HG03039 (cell line): ENCODE measurements at regions not wholly inside any gene's neighbourhood (a gene's known extent, or its start where the extent isn't known, plus 50 kb on each side); places are given as distances from the start of the nearest gene placed in this dataset.

Experiments used
- ATAC-seq: cut with Tn5 transposase; IDR thresholded peaks from one replicate; pipeline ENCODE4 v1.9.1; 2021; ENCODE audit warnings: mild to moderate bottlenecking, moderate library complexity; ENCODE audit not compliant: unreplicated experiment

DNA sequence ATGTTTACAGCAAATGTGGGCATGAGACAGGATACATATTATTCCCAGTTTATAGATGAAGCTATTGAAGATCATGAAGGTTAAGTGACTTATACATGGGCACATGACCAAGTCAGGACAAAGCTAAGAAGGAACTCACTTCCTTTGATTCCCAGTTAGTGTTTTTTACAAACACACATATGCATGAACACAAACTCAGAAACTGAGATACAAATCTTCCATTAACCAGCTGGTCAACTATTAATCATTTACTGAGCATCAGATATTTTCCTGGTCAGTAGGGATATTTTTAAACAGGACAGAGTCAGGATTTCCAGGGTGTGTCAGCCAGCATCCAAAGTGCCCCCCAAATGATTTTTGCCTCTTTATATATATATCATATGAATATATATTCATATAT lies 222.2 kb downstream of the OGFRL1 start:
- no peak for ATAC-seq

DNA sequence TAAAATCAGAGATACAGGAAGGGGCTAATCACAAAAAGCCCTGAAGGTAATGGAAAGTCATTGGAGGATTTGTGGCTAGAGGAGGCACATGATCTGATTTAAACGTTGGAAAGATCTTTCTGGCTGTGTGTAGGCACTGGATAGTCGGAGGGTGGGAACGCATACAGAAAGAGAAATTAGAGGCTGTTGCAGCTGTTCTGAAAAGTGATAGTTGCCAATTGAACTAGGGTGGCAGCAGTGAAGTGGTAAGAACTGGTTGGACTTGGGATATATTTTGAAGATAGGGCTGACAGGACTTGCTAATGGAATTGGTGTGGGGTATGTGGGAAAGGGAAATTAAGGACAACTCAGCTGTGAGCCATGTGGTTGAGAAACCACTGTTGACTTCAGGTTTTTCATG lies 223.6 kb downstream of the OGFRL1 start:
- no peak for ATAC-seq

DNA sequence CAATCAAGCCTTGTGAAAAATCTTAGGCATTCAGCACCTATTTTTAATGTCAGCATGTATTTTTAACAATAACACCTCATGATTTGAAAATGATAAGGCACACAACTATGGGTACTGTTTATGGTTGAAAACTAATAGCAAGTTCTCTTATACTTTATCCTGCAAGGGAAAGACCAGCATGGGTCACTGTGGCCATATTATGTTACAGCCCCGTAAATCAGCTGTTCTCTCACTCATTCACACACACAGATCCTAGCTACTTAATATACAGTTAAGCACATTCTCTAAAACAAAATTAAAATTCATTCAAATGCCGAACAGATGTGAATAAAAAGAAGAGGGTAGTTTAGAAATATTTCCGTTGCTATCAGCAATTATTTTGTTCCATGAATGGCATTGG lies 224.4 kb downstream of the OGFRL1 start:
- no peak for ATAC-seq

- no peak for ATAC-seq
Measured at GRCh38 chr6:71523548-71523947, 234.9 kb downstream of the OGFRL1 start.

GRCh38 chr6:71524201-71524600 lies 235.6 kb downstream of the OGFRL1 start:
- ATAC-seq: no peak

DNA sequence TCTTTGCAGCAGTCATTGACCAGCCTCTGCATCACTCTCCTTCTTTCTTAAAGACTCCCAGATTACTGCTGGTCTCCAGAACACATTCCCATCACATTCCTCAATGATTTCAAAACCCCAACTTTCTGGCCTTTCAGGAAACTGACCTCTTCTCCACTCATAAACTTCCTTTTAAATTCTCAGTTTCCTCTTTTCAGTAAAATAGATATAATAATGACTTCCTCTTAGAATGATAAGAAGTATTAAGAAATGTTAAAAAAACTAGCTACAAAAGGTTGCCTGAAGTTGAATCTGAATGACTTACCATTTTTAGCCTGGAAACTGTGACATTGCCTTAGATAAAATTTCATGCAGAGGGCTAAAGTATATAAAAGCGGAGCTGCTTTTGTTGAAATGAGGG lies 239.3 kb downstream of the OGFRL1 start:
- no peak for ATAC-seq

GRCh38 chr6:71529026-71529425 lies 240.4 kb downstream of the OGFRL1 start:
- no peak for ATAC-seq

DNA sequence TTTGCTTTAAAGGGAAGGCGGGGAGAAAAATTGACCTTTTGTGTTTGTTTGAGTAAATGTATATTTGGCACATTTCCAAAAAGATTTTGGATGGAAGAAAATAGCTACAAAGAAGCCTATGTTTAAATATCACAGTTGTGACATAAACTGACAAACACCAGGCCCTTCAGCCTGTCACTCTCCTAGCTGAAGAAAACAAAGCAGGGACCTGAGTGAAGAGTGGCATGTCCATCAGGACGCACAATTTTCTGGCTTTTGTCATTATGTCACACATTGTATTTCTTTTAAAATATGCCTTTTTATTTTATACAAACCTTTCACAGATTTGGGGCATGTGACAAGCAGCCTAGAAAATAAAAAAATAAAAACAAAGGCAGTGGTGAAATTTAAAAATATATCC lies 241.2 kb downstream of the OGFRL1 start:
- ATAC-seq: no peak

DNA sequence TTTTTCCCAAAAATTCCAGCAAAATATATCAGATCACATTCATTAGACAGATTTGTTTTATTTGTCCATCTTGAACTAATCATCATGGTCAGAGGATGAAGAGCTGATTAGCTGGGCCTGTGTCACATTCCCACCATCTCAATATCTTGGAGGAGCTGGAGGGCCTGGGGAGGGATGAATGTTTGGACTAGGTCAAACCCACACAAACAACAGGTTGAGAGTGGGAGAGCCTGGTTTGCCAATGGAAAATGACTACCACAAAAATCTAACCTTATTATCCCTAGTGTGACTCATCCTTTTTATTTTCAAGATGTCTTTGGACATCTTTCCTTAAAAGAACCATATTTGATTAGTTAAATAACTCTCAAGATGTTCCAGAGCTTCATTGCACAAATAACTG lies 242.4 kb downstream of the OGFRL1 start:
- no peak for ATAC-seq

GRCh38 chr6:71531841-71532240 lies 243.2 kb downstream of the OGFRL1 start:
- ATAC-seq: no peak

- ATAC-seq: no peak
Measured at GRCh38 chr6:71533939-71534379, 245.3 kb downstream of the OGFRL1 start.

GRCh38 chr6:71534921-71535320 lies 246.3 kb downstream of the OGFRL1 start:
- no peak for ATAC-seq

GRCh38 chr6:71537717-71538116 lies 249.1 kb downstream of the OGFRL1 start:
- ATAC-seq: no peak

- no peak for ATAC-seq
Measured at GRCh38 chr6:71544028-71544427, 255.4 kb downstream of the OGFRL1 start.

DNA sequence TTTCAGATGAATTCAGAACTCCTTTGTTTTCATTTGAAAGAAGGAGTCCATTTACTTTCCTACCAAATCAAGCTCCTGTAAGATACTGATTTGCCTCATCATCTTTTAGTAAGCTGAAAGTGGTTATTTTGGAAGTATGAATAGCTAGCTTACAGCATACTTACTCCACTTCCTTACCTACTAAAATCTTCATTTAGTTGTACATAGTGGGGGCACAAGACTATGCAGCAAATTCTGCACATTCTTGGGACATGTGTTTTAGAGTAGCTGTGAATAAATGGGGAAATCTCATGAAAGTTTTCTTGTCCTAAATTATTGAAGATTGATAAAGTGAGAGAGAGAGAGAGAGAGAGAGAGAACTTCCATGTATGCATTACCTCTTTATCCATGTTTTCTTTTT lies 256.3 kb downstream of the OGFRL1 start:
- ATAC-seq: no peak

GRCh38 chr6:71545905-71546304 lies 257.3 kb downstream of the OGFRL1 start:
- ATAC-seq: no peak

- no peak for ATAC-seq
Measured at GRCh38 chr6:71551798-71552197, 263.2 kb downstream of the OGFRL1 start.

- ATAC-seq: no peak
Measured at GRCh38 chr6:71556141-71556540, 267.5 kb downstream of the OGFRL1 start.

GRCh38 chr6:71558974-71559373 lies 270.4 kb downstream of the OGFRL1 start:
- ATAC-seq: no peak

- no peak for ATAC-seq
Measured at GRCh38 chr6:71567562-71567961, 279.0 kb downstream of the OGFRL1 start.

DNA sequence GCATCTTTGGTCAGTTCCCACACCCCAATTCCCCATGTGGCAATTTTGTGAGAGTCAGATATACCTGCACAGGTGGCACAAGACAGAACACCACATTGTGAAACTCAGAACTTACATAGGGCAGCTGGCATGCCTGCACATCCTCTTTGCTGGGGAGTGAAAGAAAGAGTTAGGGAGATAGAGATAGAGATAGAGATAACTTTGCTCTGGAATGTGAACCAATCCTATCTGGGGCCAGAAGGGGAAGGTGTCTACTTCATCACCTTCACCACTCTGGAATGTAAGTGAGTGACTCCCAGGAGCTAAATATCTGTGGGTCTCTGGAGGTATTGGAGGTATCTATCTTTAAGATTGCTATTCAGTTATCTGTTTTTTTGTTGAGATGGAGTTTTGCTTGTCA lies 289.2 kb downstream of the OGFRL1 start:
- ATAC-seq: no peak

GRCh38 chr6:71579902-71580301 lies 291.3 kb downstream of the OGFRL1 start:
- no peak for ATAC-seq

GRCh38 chr6:71582820-71583219 lies 294.2 kb downstream of the OGFRL1 start:
- no peak for ATAC-seq
